Large intestine (tissue), 3 donors: ENCODE measurements at regions not wholly inside any gene's neighbourhood (a gene's known extent, or its start where the extent isn't known, plus 50 kb on each side); places are given as distances from the start of the nearest gene placed in this dataset.

ENCODE experiments used
- DNase-seq, 2 donors: peaks; one replicate each; pipeline versions ENCODE4 v3.0.0 to v3.0.0-alpha.2; 2013
- H3K27ac ChIP-seq: one replicate; pipeline ENCODE4 v1.5.1; 2013; ENCODE audit warnings: low read length
- H3K27me3 ChIP-seq: 2 replicates; pipeline ENCODE4 v1.6.1; 2013; ENCODE audit warnings: low read length; ENCODE audit not compliant: control insufficient read depth, insufficient read depth
- H3K36me3 ChIP-seq: 2 replicates; pipeline ENCODE4 v1.6.1; 2013; ENCODE audit warnings: low read length; ENCODE audit not compliant: control insufficient read depth, insufficient read depth
- H3K4me1 ChIP-seq: one replicate; pipeline ENCODE4 v1.6.1; 2013; ENCODE audit warnings: low read length; ENCODE audit not compliant: control insufficient read depth, insufficient read depth
- H3K4me3 ChIP-seq: one replicate; pipeline ENCODE4 v1.5.1; 2013; ENCODE audit warnings: low read length
- H3K9me3 ChIP-seq: one replicate; pipeline ENCODE4 v1.6.1; 2013; ENCODE audit warnings: mild to moderate bottlenecking, low read depth, low read length, moderate library complexity; ENCODE audit not compliant: control insufficient read depth
- WGBS: methylation state at CpG from one replicate; pipeline ENCODE4 v1.1.5; 2013; ENCODE audit warnings: low lambda C conversion rate; ENCODE audit not compliant: insufficient coverage; 5-methylcytosine and 5-hydroxymethylcytosine counted together

DNA sequence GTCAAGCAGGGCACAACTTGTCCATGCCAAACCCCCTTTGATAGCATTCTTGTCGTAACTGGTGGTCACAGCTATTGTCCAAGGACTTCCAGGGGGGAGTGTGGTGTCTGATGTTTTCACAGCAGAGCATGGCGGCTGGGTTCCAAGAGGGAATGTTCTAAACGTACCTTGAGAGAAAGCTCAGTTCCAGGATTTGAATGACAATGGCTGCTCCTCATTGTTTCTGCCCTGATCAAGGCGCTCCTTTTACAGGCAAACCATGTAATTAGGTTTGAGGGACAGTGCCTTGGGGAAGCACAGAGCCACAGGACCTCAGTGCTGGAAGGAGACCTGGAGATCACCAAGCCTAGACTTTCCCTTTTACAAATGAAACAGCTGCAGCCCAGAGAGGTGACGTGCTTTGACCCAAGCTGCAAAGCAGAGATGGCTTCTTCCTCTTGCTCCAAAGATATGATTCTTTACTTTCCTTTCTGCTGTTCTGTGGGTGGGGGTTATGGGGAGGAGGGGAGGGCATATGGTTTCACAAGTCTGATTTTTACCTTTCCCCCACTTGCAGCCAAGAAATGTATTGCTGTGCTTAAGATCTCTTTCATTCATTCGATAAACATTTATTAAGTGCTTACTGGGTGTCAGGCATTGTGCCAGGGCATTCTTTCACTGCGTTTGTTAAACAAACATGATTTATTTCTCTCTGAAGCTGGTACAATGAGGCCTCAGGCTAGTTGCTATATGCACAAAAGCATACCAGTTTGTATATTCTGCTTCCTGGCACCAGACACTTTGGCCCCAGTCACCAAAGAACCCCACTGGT, 172.8 kb downstream of the KTN1 start:
- no peaks in the 10 kb centered on the region for H3K36me3 ChIP-seq
- no CpG with 5 or more reads among the region's 7 CpGs for WGBS
- peaks cover 8% of the 10 kb centered on the region for H3K4me1 ChIP-seq
- DNase-seq = no peak
- no peaks in the 10 kb centered on the region for H3K27me3 ChIP-seq
- H3K9me3 ChIP-seq = no peaks in the 10 kb centered on the region
- no peak overlapping the region for H3K27ac ChIP-seq
- H3K4me3 ChIP-seq = no peak overlapping the region

DNA sequence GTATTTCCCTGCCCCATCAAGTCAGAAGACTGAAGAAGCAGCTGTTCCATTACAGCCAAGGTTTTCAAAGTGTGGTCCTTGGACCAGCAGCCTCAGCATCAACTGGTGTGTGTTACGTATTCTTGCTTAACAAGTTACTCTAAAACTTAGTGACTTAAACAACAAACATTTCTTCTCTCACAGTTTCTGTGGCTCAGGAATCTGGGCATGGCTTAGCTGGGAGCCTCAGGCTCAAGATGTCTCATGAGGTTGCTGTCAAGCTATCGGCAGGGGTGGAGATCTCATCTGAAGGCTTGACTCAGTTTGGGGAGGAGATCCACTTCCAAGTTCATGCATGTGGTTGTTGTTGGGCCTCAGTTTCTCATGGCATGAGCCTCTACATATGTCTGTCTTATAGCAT, 174.5 kb downstream of the KTN1 start:
- DNase-seq = no peak
- H3K4me1 ChIP-seq = peaks cover 14% of the 10 kb centered on the region
- H3K36me3 ChIP-seq = no peaks in the 10 kb centered on the region
- H3K9me3 ChIP-seq = no peaks in the 10 kb centered on the region
- no peak overlapping the region for H3K4me3 ChIP-seq
- no CpG with 5 or more reads among the region's 2 CpGs for WGBS
- H3K27ac ChIP-seq = no peak overlapping the region
- H3K27me3 ChIP-seq = no peaks in the 10 kb centered on the region

DNA sequence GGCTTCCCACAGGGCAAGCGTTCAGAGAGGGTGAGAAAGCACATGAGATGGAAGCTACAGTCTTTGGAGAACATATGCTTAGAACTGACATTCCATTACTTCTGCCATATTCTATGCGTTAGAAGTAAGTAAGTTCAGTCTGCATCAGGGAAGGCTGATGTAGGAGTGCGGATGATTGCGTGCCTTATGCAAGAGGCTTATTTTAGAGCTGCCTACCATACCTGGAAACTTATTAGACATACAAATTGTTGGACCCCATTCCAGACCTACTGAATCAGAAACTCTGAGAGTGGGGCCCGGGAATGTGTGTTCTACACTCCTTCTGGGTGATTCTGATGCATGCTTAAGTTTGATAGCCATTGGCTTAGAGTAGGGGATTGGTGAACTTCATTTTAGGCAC, 174.9 kb downstream of the KTN1 start:
- no CpG with 5 or more reads among the region's 5 CpGs for WGBS
- Histone ChIP-seq H3K36me3 (no peaks in the 10 kb centered on the region), H3K4me3 (no peak overlapping the region), H3K4me1 (peaks cover 14% of the 10 kb centered on the region), H3K27ac (no peak overlapping the region), H3K9me3 (no peaks in the 10 kb centered on the region), H3K27me3 (no peaks in the 10 kb centered on the region)
- DNase-seq = no peak

DNA sequence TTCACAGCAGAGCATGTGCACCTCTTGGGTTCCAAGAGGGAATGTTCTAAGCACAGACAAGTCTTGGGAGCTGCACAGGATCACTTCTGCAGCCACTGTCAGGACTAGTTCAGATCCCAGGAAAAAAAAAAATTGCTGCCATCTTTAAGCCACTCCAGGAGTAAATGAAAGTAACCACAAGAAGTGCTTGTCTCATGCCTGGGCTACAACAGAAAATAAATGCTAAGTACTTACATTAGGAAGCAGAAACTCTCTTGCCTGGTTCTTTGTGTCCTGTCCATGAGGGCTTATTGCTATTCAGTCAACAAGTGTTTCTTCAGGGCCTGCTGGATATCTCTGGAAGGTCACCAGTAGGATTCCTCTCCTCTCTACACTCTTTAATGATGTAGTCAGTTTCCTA, 176.1 kb downstream of the KTN1 start:
- Histone ChIP-seq H3K4me1 (peaks cover 14% of the 10 kb centered on the region), H3K9me3 (no peaks in the 10 kb centered on the region), H3K36me3 (no peaks in the 10 kb centered on the region), H3K4me3 (no peak overlapping the region), H3K27me3 (no peaks in the 10 kb centered on the region), H3K27ac (no peak overlapping the region)
- no peak for DNase-seq

DNA sequence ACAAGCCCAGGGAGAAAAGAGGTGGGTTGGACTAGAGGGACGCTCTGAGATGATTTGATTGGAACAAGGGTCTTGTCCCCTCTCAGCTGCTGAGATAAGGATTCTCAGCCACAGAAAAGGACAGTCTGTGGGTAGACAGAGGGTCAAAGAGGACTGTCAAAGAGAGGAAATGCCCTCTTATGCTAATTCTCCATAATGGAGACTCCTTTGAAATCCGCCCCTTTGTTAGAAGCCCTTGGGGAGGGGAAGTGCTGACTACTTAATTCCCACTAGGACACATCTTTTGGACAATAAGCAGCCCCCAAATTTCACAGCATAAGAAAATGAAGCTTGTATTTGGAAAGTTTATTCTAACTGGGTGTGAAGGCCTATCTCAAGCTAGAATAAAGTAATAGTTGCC, 176.6 kb downstream of the KTN1 start:
- DNase-seq = no peak
- no peak overlapping the region for H3K4me3 ChIP-seq
- no CpG with 5 or more reads among the region's 2 CpGs for WGBS
- H3K27me3 ChIP-seq = no peaks in the 10 kb centered on the region
- no peaks in the 10 kb centered on the region for H3K9me3 ChIP-seq
- peaks cover 14% of the 10 kb centered on the region for H3K4me1 ChIP-seq
- H3K27ac ChIP-seq = no peak overlapping the region
- no peaks in the 10 kb centered on the region for H3K36me3 ChIP-seq

DNA sequence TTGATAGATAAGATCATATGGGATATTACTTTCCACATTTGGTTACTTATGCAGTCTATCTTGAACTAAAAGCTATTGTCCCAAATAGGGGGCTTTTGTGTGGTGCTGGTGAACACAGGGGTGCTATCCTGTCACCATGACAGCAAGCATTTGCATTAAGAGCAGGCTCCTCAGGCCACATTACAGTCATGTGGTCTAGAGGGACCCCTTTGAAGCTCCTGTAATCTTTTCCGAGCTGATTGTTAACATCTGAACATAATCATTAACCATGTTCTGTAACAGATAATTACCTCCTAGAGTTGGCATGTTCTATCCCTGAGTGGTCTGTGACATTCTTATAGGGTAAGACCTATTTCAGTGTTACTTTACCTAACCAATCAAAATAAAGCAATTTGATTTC, 178.8 kb downstream of the KTN1 start:
- Histone ChIP-seq H3K4me3 (no peak overlapping the region), H3K27me3 (no peaks in the 10 kb centered on the region), H3K36me3 (no peaks in the 10 kb centered on the region), H3K4me1 (peaks cover 9% of the 10 kb centered on the region), H3K27ac (peak overlapping the region; percentile 50), H3K9me3 (no peaks in the 10 kb centered on the region)
- WGBS = no CpG with 5 or more reads among the region's 1 CpG
- DNase-seq = peak in 1 of 2 donors; percentile 69

DNA sequence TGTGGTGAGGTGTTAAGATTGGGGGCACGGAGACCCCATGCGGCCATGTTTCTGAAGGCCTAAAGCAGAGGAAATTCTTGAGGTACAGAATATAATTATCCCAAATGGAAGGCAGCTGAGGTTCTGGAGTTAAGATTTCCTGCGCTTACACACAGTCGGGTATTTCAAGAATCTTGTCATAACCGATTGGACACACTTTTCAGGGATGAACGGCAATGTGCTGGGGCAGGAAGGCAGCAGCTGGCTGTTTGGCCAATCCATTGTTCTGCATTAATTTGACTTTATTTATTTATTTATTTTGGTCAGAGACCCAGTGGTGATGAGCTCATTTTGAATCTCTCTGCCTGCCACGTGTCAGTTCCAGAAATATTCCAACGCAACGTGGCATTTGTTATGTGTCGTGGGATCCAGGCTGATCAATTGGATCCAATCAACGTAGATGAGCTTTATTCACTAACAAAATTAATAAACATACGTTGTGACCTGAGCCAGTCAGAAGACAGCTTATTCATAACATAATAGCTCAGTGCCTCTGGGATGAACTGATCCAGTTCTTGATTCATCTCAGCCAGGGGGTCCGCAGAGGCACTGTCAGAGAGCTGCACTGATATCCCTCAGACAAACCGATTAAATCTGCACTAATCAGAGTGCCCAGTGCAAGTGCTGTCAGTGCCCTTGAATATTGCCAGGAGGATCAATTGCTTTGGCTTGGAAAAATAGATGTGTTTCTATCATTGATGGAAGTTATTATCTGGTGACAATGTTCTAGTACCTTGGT, 181.0 kb downstream of the KTN1 start:
- Histone ChIP-seq H3K9me3 (no peaks in the 10 kb centered on the region), H3K4me1 (peaks cover 9% of the 10 kb centered on the region), H3K4me3 (no peak overlapping the region), H3K36me3 (no peaks in the 10 kb centered on the region), H3K27ac (no peak overlapping the region), H3K27me3 (no peaks in the 10 kb centered on the region)
- WGBS = no CpG with 5 or more reads among the region's 14 CpGs
- no peak for DNase-seq

DNA sequence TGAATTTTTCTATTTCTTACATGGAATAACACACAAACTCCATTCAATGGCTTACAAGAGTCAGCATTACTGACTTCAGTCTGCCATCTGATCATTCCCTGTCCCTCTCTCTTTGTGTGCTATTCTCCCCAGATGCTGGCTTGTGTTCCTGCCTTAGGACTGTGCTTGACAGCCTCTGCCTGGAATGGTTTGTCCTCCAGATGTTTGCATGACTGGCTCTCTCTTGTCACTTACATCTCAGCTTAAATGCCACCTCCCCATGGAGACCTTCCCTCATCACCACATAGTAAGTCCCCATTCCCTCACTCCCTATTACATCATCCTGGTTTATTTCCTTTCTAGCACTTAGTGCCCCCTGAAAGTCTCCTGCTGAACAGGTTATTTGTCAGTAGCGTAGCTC, 181.6 kb downstream of the KTN1 start:
- no peaks in the 10 kb centered on the region for H3K9me3 ChIP-seq
- H3K27me3 ChIP-seq = no peaks in the 10 kb centered on the region
- peaks cover 11% of the 10 kb centered on the region for H3K4me1 ChIP-seq
- WGBS = no CpG with 5 or more reads among the region's 1 CpG
- no peak for DNase-seq
- no peaks in the 10 kb centered on the region for H3K36me3 ChIP-seq
- H3K27ac ChIP-seq = no peak overlapping the region
- H3K4me3 ChIP-seq = no peak overlapping the region

DNA sequence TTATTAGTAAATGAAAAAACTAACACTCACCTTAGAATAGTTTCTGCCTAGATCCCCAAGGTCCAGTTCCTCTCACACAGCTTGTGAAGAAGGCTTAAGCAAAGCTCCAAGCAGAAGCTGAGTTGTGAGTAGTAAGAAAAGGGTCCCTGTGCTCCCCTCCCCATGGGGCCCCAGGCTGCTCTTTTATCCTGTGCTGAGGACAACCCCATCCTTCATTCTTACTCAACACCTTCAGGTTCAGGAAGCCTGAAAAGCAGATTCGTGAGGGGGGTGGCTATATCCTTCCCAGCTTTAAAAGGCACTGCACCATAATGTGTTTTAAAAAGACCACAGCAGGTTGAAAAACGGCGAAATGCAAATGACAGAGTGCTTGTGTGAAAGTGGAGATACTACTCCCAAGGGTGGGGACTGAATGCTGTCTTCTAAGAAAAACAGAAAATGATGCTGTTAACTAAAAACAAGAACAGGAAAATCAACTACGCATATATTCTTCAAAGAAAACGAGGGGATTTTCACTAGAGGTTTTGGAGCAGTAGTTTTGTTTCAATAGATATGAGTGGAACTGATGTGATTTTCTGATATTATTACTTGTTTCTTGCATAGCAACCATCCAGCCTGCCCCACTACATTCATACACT, 182.7 kb downstream of the KTN1 start:
- DNase-seq = no peak
- no peak overlapping the region for H3K27ac ChIP-seq
- 70% methylated on average over 4 of the region's 5 CpGs for WGBS
- H3K36me3 ChIP-seq = no peaks in the 10 kb centered on the region
- peaks cover 12% of the 10 kb centered on the region for H3K4me1 ChIP-seq
- no peak overlapping the region for H3K4me3 ChIP-seq
- H3K9me3 ChIP-seq = no peaks in the 10 kb centered on the region
- H3K27me3 ChIP-seq = no peaks in the 10 kb centered on the region

DNA sequence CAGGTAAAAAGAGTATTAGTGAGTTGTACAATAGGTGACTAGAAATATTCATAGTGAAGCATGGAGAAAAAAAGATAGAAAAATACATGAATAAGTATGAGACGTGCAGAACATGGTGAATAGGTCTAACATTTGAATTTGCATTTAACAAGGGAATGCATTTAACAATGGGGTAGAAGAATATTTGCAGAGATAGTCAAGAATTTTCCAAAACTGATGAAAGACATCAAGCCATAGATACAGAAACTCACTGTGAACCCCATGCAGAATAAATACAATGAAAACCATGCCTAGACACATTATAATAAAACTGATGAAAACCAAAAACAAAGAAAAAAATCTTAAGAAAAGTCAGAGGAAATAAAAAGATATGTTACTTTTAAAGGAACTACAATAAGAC, 184.8 kb downstream of the KTN1 start:
- no peak for DNase-seq
- no peak overlapping the region for H3K27ac ChIP-seq
- no peaks in the 10 kb centered on the region for H3K27me3 ChIP-seq
- no peaks in the 10 kb centered on the region for H3K9me3 ChIP-seq
- no peak overlapping the region for H3K4me3 ChIP-seq
- H3K36me3 ChIP-seq = no peaks in the 10 kb centered on the region
- peaks cover 3% of the 10 kb centered on the region for H3K4me1 ChIP-seq
- WGBS = 92% methylated on average over 1 of the region's 1 CpG
